IPS-20b (cell line): ENCODE measurements at regions not wholly inside any gene's neighbourhood (a gene's known extent, or its start where the extent isn't known, plus 50 kb on each side); places are given as distances from the start of the nearest gene placed in this dataset.
"Not testable (repeated sequence)": the region's sequence is repeated elsewhere in the genome, so short reads cannot be mapped to it uniquely, and the experiment has no call there.

Source experiments
- H3K27ac ChIP-seq: one replicate; pipeline ENCODE4 v1.5.1; 2013; ENCODE audit warnings: low read length
- H3K27me3 ChIP-seq: 2 replicates; pipeline ENCODE4 v1.6.1; 2013; ENCODE audit warnings: mild to moderate bottlenecking, low read length, inconsistent platforms; ENCODE audit not compliant: insufficient read depth
- H3K36me3 ChIP-seq: 2 replicates; pipeline ENCODE4 v1.6.1; 2013; ENCODE audit warnings: low read depth, mild to moderate bottlenecking, inconsistent platforms, low read length, moderate library complexity; ENCODE audit not compliant: insufficient read depth
- H3K4me1 ChIP-seq: 2 replicates; pipeline ENCODE4 v1.6.1; 2013; ENCODE audit warnings: mild to moderate bottlenecking, control low read depth, inconsistent platforms, low read length, moderate library complexity; ENCODE audit not compliant: insufficient read depth
- H3K4me3 ChIP-seq: 2 replicates; pipeline ENCODE4 v1.5.1; 2013; ENCODE audit warnings: mild to moderate bottlenecking, low read length, inconsistent platforms
- H3K9ac ChIP-seq: 2 replicates; pipeline ENCODE4 v1.6.1; 2013; ENCODE audit warnings: low read depth, mild to moderate bottlenecking, inconsistent platforms, low read length, moderate library complexity
- H3K9me3 ChIP-seq: 2 replicates; pipeline ENCODE4 v1.6.1; 2013; ENCODE audit warnings: mild to moderate bottlenecking, low read depth, low read length, inconsistent platforms; ENCODE audit not compliant: insufficient read depth

DNA sequence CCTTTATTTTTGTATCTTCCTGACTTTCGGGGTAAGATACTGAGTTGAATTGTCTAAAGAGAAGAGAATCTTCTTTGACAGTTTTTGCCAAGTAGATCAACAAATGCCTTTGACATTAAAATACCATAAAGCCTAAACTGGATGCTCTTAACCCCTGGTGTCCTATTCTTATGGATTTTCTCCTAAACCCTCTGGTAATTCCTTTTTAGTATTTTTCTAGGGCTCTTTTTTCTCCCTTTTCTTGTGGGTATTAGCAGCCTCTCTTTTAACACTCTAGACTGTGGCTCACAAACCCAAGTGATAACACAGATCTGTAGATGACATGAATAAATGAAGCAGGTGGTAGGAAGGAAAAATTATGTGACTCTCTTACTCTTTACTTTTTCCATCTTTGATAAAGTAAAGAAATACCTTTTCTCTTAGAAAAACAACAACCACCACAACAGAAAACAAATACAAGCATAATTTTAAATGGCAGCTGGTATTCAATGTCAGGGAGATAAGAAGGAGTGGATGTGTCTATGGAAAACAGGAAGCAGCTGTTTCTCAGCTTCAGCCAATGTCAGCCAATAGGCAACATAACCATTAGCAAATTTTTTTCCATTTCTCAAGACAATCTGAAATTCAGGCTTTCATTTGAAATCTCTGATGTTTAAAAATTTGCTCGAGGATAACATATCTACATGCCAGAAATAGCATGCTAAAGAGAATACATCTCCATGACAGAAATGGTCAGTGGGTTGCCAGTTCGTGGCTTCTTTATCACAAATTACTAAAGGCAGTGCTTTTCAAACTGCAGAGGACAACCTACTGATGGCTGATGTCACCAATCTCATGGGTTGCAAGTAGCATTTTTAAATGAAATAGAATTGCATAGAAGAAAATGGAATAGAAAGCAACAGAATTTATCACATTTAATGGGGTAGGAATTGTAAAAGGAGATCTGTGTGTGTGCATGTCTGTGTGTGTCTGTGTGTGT, 123.1 kb upstream of the KRR1 start:
- Histone ChIP-seq H3K4me1 (peaks cover 48% of the 10 kb centered on the region), H3K36me3 (no peaks in the 10 kb centered on the region), H3K9ac (peak overlapping the region; percentile 18; the same call in 1 of the 2 replicates), H3K4me3 (peak overlapping the region; percentile 22; the same call in 1 of the 2 replicates), H3K9me3 (no peaks in the 10 kb centered on the region; the same call in 1 of the 2 replicates), H3K27me3 (no peaks in the 10 kb centered on the region), H3K27ac (peak overlapping the region; percentile 6)

GRCh38 chr12:75633789-75634188, 122.4 kb upstream of the KRR1 start:
- Histone ChIP-seq H3K27ac (peak overlapping the region; percentile 45), H3K9ac (no peak overlapping the region), H3K9me3 (no peaks in the 10 kb centered on the region; the same call in 1 of the 2 replicates), H3K36me3 (no peaks in the 10 kb centered on the region), H3K27me3 (no peaks in the 10 kb centered on the region), H3K4me1 (peaks cover 50% of the 10 kb centered on the region), H3K4me3 (peak overlapping the region; percentile 22; the same call in 1 of the 2 replicates)

DNA sequence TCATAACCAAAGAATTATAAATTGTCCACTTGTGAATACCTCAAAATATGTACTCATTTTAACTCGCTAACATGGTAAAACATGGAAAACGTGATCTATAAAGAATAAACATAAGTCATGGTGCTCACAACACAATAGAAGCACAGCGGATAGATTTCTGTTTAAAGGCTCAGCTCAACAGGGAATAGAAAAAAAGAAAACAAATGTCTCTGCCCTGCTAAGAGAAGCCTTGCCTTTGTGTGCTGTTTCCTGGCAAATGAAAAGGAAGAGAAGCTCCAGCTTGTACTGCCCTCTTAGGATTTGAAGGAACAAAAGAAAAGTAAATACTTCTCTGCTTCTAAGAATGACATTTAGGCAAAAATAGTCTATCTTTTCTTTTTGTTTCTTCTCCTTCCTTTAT, 121.0 kb upstream of the KRR1 start:
- Histone ChIP-seq H3K4me1 (peaks cover 51% of the 10 kb centered on the region), H3K4me3 (no peak overlapping the region), H3K36me3 (no peaks in the 10 kb centered on the region), H3K27ac (peak overlapping the region; percentile 32), H3K9ac (no peak overlapping the region; the same call in 1 of the 2 replicates), H3K9me3 (no peaks in the 10 kb centered on the region; the same call in 1 of the 2 replicates), H3K27me3 (no peaks in the 10 kb centered on the region)

DNA sequence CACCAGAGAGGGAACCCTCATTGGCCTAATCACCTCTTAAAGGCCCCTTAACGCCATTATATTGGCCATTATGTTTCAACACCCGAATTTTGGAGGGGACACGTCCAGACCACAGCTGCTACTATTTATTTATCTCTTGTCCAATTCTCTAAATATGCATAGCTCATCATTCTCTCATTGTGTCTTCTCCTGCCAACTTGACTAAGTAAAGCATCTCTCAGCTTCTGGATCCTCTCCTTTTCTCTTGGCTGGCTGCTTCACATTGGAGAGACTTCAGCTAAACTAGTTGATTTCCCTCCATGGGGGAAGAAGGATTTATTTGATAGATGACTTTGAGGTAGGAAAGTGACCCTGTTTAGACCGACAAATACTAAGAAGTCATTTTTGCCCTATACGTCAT, 120.4 kb upstream of the KRR1 start:
- Histone ChIP-seq H3K36me3 (no peaks in the 10 kb centered on the region), H3K27me3 (no peaks in the 10 kb centered on the region), H3K27ac (no peak overlapping the region), H3K9ac (no peak overlapping the region), H3K4me3 (no peak overlapping the region), H3K9me3 (no peaks in the 10 kb centered on the region; the same call in 1 of the 2 replicates), H3K4me1 (peaks cover 51% of the 10 kb centered on the region)

GRCh38 chr12:75630091-75630490, 118.7 kb upstream of the KRR1 start:
- Histone ChIP-seq H3K4me3 (no peak overlapping the region), H3K36me3 (no peaks in the 10 kb centered on the region), H3K9me3 (no peaks in the 10 kb centered on the region; the same call in 1 of the 2 replicates), H3K4me1 (peaks cover 37% of the 10 kb centered on the region), H3K27ac (no peak overlapping the region), H3K27me3 (no peaks in the 10 kb centered on the region), H3K9ac (no peak overlapping the region)

GRCh38 chr12:75628916-75629315, 117.5 kb upstream of the KRR1 start:
- no peaks in the 10 kb centered on the region for H3K36me3 ChIP-seq
- H3K27ac ChIP-seq: no peak overlapping the region
- H3K27me3 ChIP-seq: no peaks in the 10 kb centered on the region
- H3K4me1 ChIP-seq: peaks cover 26% of the 10 kb centered on the region
- H3K4me3 ChIP-seq: no peak overlapping the region
- H3K9ac ChIP-seq: no peak overlapping the region
- no peaks in the 10 kb centered on the region; the same call in 1 of the 2 replicates for H3K9me3 ChIP-seq

DNA sequence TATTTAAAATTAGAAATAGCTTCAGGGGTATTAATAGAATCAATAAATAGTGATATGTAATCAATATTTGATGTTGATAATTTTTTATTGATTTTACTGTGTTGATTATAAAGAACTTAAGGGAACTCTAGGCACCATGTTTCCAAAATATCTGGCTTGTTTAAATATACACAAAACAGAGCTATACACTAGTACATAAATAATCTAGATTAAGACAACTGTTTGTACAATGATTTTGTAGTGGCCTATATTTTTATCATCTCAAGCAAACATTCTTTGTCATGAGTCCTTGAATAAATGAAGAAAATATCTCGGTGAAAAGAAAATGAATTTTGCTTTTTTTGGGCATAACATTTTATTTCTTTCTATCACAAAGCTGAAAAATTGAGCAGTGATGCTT, 117.1 kb upstream of the KRR1 start:
- Histone ChIP-seq H3K27ac (no peak overlapping the region), H3K9ac (no peak overlapping the region), H3K4me3 (no peak overlapping the region)

DNA sequence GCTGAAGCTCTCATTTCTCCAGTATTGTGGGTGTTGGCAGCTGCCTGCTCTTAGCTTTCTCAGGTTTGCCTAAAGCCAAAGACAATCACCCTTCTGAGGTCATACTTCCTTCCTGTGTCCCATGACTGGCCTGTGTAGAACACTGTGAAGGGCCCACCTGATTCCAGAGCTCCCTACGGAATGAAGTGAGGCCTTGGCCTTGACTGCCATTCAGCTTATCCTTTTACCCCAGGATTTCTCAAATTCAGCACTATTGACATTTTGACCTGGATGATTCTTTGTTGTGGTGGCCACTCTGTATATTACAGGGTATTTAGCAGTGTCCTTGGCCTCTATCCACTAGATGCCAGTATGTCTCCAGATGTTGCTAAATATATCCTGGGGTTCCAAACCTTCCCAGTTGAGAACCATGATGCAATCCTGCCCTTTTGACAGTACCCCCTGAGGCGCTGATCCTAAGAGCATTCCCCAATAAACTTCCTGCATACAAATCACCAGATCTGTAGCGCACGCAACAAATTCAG, 112.3 kb upstream of the KRR1 start:
- H3K9me3 ChIP-seq: no peaks in the 10 kb centered on the region
- H3K27ac ChIP-seq: no peak overlapping the region
- no peaks in the 10 kb centered on the region for H3K27me3 ChIP-seq
- H3K9ac ChIP-seq: no peak overlapping the region
- H3K4me1 ChIP-seq: no peaks in the 10 kb centered on the region
- H3K36me3 ChIP-seq: no peaks in the 10 kb centered on the region
- no peak overlapping the region for H3K4me3 ChIP-seq

More for the DNA sequence above, 117.1 kb upstream of the KRR1 start:
- Histone ChIP-seq H3K27me3 (no peaks in the 10 kb centered on the region), H3K9me3 (no peaks in the 10 kb centered on the region; the same call in 1 of the 2 replicates), H3K36me3 (no peaks in the 10 kb centered on the region), H3K4me1 (peaks cover 22% of the 10 kb centered on the region)

DNA sequence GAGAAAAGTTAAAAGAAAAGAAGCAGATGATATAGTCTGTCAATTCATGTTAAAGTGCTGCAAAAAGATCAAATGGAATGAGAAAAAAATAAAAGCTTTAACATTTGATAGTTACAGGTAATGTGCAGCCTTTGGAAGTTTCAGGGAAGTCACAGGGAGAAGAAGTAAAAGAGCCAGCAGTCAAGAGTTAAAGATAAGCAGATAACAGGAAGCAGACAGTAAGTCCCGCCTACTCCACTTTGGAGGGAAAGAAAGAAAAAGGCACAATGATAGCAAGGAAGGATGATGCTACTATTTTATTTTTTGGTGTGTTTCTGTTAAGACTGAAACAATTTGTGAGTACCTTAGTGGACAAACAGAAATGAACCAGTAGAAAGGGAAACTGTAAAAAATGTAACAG, 111.1 kb upstream of the KRR1 start:
- Histone ChIP-seq H3K27ac (no peak overlapping the region), H3K9me3 (no peaks in the 10 kb centered on the region), H3K36me3 (no peaks in the 10 kb centered on the region), H3K4me3 (no peak overlapping the region), H3K27me3 (no peaks in the 10 kb centered on the region), H3K4me1 (no peaks in the 10 kb centered on the region), H3K9ac (no peak overlapping the region)

DNA sequence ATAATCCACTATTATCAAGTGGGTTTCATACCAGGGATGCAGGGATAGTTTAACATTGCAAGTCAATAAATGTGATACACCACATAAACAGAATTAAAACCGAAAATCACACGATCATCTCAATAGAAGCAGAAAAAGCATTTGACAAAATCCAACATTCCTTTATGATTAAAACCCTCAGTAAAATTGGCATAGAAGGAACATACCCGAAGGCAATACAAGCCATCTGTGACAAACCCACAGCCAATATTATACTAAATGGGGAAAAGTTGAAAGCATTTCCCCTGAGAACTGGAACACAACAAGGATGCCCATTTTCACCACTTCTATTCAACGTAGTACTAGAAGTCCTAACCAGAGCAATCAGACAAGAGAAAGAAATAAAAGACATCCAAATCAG, 103.0 kb upstream of the KRR1 start:
- not testable (repeated sequence) for H3K9ac ChIP-seq, H3K27ac ChIP-seq, H3K9me3 ChIP-seq, H3K4me1 ChIP-seq, H3K27me3 ChIP-seq, H3K4me3 ChIP-seq, H3K36me3 ChIP-seq

GRCh38 chr12:75613981-75614380, 102.6 kb upstream of the KRR1 start:
- no peaks in the 10 kb centered on the region for H3K4me1 ChIP-seq
- H3K9me3 ChIP-seq: no peaks in the 10 kb centered on the region; the same call in 1 of the 2 replicates
- H3K27me3 ChIP-seq: no peaks in the 10 kb centered on the region
- no peak overlapping the region for H3K9ac ChIP-seq
- H3K36me3 ChIP-seq: no peaks in the 10 kb centered on the region
- H3K4me3 ChIP-seq: no peak overlapping the region
- H3K27ac ChIP-seq: no peak overlapping the region

DNA sequence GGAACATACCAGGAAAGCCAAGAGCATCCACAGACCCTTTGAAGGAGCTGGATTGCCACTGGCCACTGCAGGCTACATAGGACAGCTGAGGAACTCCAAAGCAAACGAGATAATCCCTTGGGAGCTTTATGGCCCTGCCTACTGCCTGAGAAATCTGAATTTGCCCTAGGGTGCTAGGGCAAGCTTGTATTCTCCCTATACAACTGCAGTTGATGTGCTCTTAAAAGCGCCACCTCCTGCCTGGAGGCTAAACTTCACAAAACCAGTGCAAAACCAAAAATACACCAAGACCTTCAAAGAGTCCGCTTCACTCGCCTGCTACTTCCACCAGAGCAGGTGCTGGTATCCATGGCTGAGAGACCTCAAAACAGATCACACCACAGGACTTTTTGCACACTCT, 99.6 kb upstream of the KRR1 start:
- H3K36me3 ChIP-seq: no peaks in the 10 kb centered on the region
- no peak overlapping the region for H3K4me3 ChIP-seq
- H3K4me1 ChIP-seq: no peaks in the 10 kb centered on the region
- no peaks in the 10 kb centered on the region; the same call in 1 of the 2 replicates for H3K9me3 ChIP-seq
- H3K9ac ChIP-seq: no peak overlapping the region
- no peaks in the 10 kb centered on the region for H3K27me3 ChIP-seq
- H3K27ac ChIP-seq: no peak overlapping the region
